ENCODE measurements at regions not wholly inside any gene's neighbourhood (a gene's known extent, or its start where the extent isn't known, plus 50 kb on each side); places are given as distances from the start of the nearest gene placed in this dataset.

- peaks cover 63% of the 10 kb centered on the region for H3K27me3 ChIP-seq
- TF ChIP-seq CTCF (IDR thresholded peaks at IDR 0.05) = no peak
- no peaks in the 10 kb centered on the region for H3K4me1 ChIP-seq (ENCODE audit: control insufficient read depth in 1 of 2, insufficient read depth in 1 of 2, low read depth in 1 of 2, low read length in 1 of 2)
- no peak overlapping the region for H3K4me3 ChIP-seq (ENCODE audit: low read depth in 1 of 2, low read length in 1 of 2)
- no peaks in the 10 kb centered on the region for H3K36me3 ChIP-seq
- no peaks in the 10 kb centered on the region for H3K9me3 ChIP-seq
- no peak overlapping the region for H3K27ac ChIP-seq
These were observed 163.9 kb downstream of the HIPK3 start for GRCh38 chr11:33420959-33421566.

GRCh38 chr11:33419924-33420323, 162.7 kb downstream of the HIPK3 start:
- no peaks in the 10 kb centered on the region for H3K4me1 ChIP-seq (ENCODE audit: control insufficient read depth in 1 of 2, insufficient read depth in 1 of 2, low read depth in 1 of 2, low read length in 1 of 2)
- H3K27me3 ChIP-seq = peaks cover 59% of the 10 kb centered on the region
- no peak for TF ChIP-seq CTCF (IDR thresholded peaks at IDR 0.05)
- no peak overlapping the region for H3K27ac ChIP-seq
- H3K36me3 ChIP-seq = no peaks in the 10 kb centered on the region
- H3K9me3 ChIP-seq = no peaks in the 10 kb centered on the region
- H3K4me3 ChIP-seq (ENCODE audit: low read depth in 1 of 2, low read length in 1 of 2) = no peak overlapping the region

GRCh38 chr11:33417121-33417520, 159.9 kb downstream of the HIPK3 start:
- no peak overlapping the region for H3K27ac ChIP-seq
- H3K4me3 ChIP-seq (ENCODE audit: low read depth in 1 of 2, low read length in 1 of 2) = no peak overlapping the region
- H3K4me1 ChIP-seq (ENCODE audit: control insufficient read depth in 1 of 2, insufficient read depth in 1 of 2, low read depth in 1 of 2, low read length in 1 of 2) = no peaks in the 10 kb centered on the region
- H3K9me3 ChIP-seq = no peaks in the 10 kb centered on the region
- no peak for TF ChIP-seq CTCF (IDR thresholded peaks at IDR 0.05)
- no peaks in the 10 kb centered on the region for H3K36me3 ChIP-seq
- peaks cover 64% of the 10 kb centered on the region for H3K27me3 ChIP-seq

- peaks cover 82% of the 10 kb centered on the region for H3K27me3 ChIP-seq
- H3K4me3 ChIP-seq (ENCODE audit: low read depth in 1 of 2, low read length in 1 of 2) = no peak overlapping the region
- TF ChIP-seq CTCF (IDR thresholded peaks at IDR 0.05) = no peak
- H3K36me3 ChIP-seq = no peaks in the 10 kb centered on the region
- H3K4me1 ChIP-seq (ENCODE audit: control insufficient read depth in 1 of 2, insufficient read depth in 1 of 2, low read depth in 1 of 2, low read length in 1 of 2) = no peaks in the 10 kb centered on the region
- H3K9me3 ChIP-seq = no peaks in the 10 kb centered on the region
- no peak overlapping the region for H3K27ac ChIP-seq
These were observed 156.1 kb downstream of the HIPK3 start for GRCh38 chr11:33413301-33413700.

- no peaks in the 10 kb centered on the region for H3K4me1 ChIP-seq (ENCODE audit: control insufficient read depth in 1 of 2, insufficient read depth in 1 of 2, low read depth in 1 of 2, low read length in 1 of 2)
- peaks cover 79% of the 10 kb centered on the region for H3K27me3 ChIP-seq
- H3K9me3 ChIP-seq = no peaks in the 10 kb centered on the region
- no peak for TF ChIP-seq CTCF (IDR thresholded peaks at IDR 0.05)
- no peak overlapping the region for H3K27ac ChIP-seq
- H3K4me3 ChIP-seq (ENCODE audit: low read depth in 1 of 2, low read length in 1 of 2) = no peak overlapping the region
- no peaks in the 10 kb centered on the region for H3K36me3 ChIP-seq
These were observed 155.1 kb downstream of the HIPK3 start for GRCh38 chr11:33412241-33412640.

- no peak overlapping the region for H3K27ac ChIP-seq
- H3K9me3 ChIP-seq = no peaks in the 10 kb centered on the region
- TF ChIP-seq CTCF (IDR thresholded peaks at IDR 0.05) = no peak
- H3K4me3 ChIP-seq (ENCODE audit: low read depth in 1 of 2, low read length in 1 of 2) = no peak overlapping the region
- H3K27me3 ChIP-seq = peaks cover 74% of the 10 kb centered on the region
- no peaks in the 10 kb centered on the region for H3K4me1 ChIP-seq (ENCODE audit: control insufficient read depth in 1 of 2, insufficient read depth in 1 of 2, low read depth in 1 of 2, low read length in 1 of 2)
- H3K36me3 ChIP-seq = no peaks in the 10 kb centered on the region
These were observed 154.6 kb downstream of the HIPK3 start for GRCh38 chr11:33411751-33412150.
